IMR-90 (cell line): ENCODE measurements at regions not wholly inside any gene's neighbourhood (a gene's known extent, or its start where the extent isn't known, plus 50 kb on each side); places are given as distances from the start of the nearest gene placed in this dataset.

Source experiments
- ATAC-seq: fragments of 200-7000 bp; cut with Tn5 transposase; 2 replicates; pipeline ENCODE4 v1.9.1; 2020; ENCODE audit warnings: low read depth, mild to moderate bottlenecking, moderate library complexity
- BruUV-seq: library from RNA; stranded (reverse); fragments of 400-500 nt; replicated peaks from 2 replicates; lab custom pipeline; 2021; lab: Mats Ljungman, UMichigan
- CTCF ChIA-PET: fragments of 300-600 bp; formaldehyde crosslinking; extraction: SDS; loops from one replicate; lab custom pipeline; 2021; ENCODE audit warnings: antibody characterized with exemption; lab: Yijun Ruan, JAX
- POLR2A ChIA-PET: fragments of 300-600 bp; sonication (Branson Sonifier 250); formaldehyde crosslinking; loops from one replicate; lab custom pipeline; 2022; ENCODE audit warnings: antibody characterized with exemption; ENCODE audit not compliant: unreplicated experiment; lab: Charles Lee
- DNase-seq: peaks from one replicate; pipeline ENCODE4 v3.0.0; 2013
- H2AFZ ChIP-seq: replicated peaks from 2 replicates; pipeline ENCODE3; 2013; ENCODE audit warnings: low read length, mild to moderate bottlenecking; ENCODE audit not compliant: poor library complexity
- H2AK5ac ChIP-seq: 2 replicates; pipeline ENCODE4 v1.6.1; 2013; ENCODE audit warnings: low read depth, low read length, inconsistent platforms
- H2AK9ac ChIP-seq: replicated peaks from 2 replicates; pipeline ENCODE3; 2013; ENCODE audit warnings: mild to moderate bottlenecking, low read depth, low read length, moderate library complexity; ENCODE audit not compliant: poor library complexity
- H2BK120ac ChIP-seq: 2 replicates; pipeline ENCODE4 v1.6.1; 2013; ENCODE audit warnings: low read depth, low read length, inconsistent platforms
- H2BK15ac ChIP-seq: 3 replicates; pipeline ENCODE4 v1.6.1; 2013; ENCODE audit warnings: low read depth, low read length, inconsistent platforms
- H2BK20ac ChIP-seq: 2 replicates; pipeline ENCODE4 v1.6.1; 2013; ENCODE audit warnings: low read depth, mild to moderate bottlenecking, inconsistent platforms, low read length, moderate library complexity
- H2BK5ac ChIP-seq: 2 replicates; pipeline ENCODE4 v1.6.1; 2013; ENCODE audit warnings: mild to moderate bottlenecking, low read depth, low read length, inconsistent platforms; ENCODE audit not compliant: poor library complexity, severe bottlenecking
- H3K14ac ChIP-seq: replicated peaks from 2 replicates; pipeline ENCODE4 v1.6.1; 2013; ENCODE audit warnings: low read depth, low read length, inconsistent platforms
- H3K18ac ChIP-seq: 2 replicates; pipeline ENCODE4 v1.6.1; 2013; ENCODE audit warnings: low read depth, low read length, control low read depth
- H3K23ac ChIP-seq: 2 replicates; pipeline ENCODE4 v1.6.1; 2013; ENCODE audit warnings: low read depth, low read length, inconsistent platforms
- H3K27ac ChIP-seq: 2 replicates; pipeline ENCODE4 v1.5.1; 2013; ENCODE audit warnings: mild to moderate bottlenecking, control low read depth, low read length; ENCODE audit not compliant: insufficient read depth
- H3K27me3 ChIP-seq: 2 replicates; pipeline ENCODE4 v1.6.1; 2013; ENCODE audit warnings: low read length; ENCODE audit not compliant: control insufficient read depth, insufficient read depth
- H3K36me3 ChIP-seq: 2 replicates; pipeline ENCODE4 v1.6.1; 2013; ENCODE audit warnings: low read length, mixed read lengths; ENCODE audit not compliant: control insufficient read depth, insufficient read depth
- H3K4ac ChIP-seq: 2 replicates; pipeline ENCODE4 v1.6.1; 2013; ENCODE audit warnings: low read depth, low read length, inconsistent platforms
- H3K4me1 ChIP-seq: 2 replicates; pipeline ENCODE4 v1.6.1; 2013; ENCODE audit warnings: low read length, mixed read lengths; ENCODE audit not compliant: control insufficient read depth, insufficient read depth
- H3K4me2 ChIP-seq: 2 replicates; pipeline ENCODE4 v1.6.1; 2013; ENCODE audit warnings: low read depth, mild to moderate bottlenecking, control low read depth, low read length, moderate library complexity
- H3K4me3 ChIP-seq: 2 replicates; pipeline ENCODE4 v1.5.1; 2013; ENCODE audit warnings: low read depth, mild to moderate bottlenecking, control low read depth, low read length, moderate library complexity; ENCODE audit not compliant: insufficient read depth
- H3K56ac ChIP-seq: 2 replicates; pipeline ENCODE4 v1.6.1; 2013; ENCODE audit warnings: low read length, inconsistent platforms; ENCODE audit not compliant: insufficient read depth; ENCODE audit errors: extremely low read depth
- H3K79me1 ChIP-seq, 2 experiments: 2 replicates each; pipeline ENCODE4 v1.6.1; 2013; ENCODE audit warnings: low read length in 2 of 2, inconsistent platforms in 1 of 2, low read depth in 1 of 2
- H3K9ac ChIP-seq: 2 replicates; pipeline ENCODE4 v1.6.1; 2013; ENCODE audit warnings: low read depth, low read length, control low read depth
- H3K9me1 ChIP-seq: 2 replicates; pipeline ENCODE4 v1.6.1; 2013; ENCODE audit warnings: low read length, inconsistent platforms; ENCODE audit not compliant: insufficient read depth
- H3K9me3 ChIP-seq: 2 replicates; pipeline ENCODE4 v1.6.1; 2013; ENCODE audit warnings: low read length; ENCODE audit not compliant: control insufficient read depth, insufficient read depth
- H4K20me1 ChIP-seq: 2 replicates; pipeline ENCODE4 v1.6.1; 2013; ENCODE audit warnings: low read length, inconsistent platforms; ENCODE audit not compliant: insufficient read depth
- H4K5ac ChIP-seq: 2 replicates; pipeline ENCODE4 v1.6.1; 2013; ENCODE audit warnings: mild to moderate bottlenecking, low read depth, low read length, control low read depth
- H4K8ac ChIP-seq, 2 experiments: 2 replicates each; pipeline ENCODE4 v1.6.1; 2013; ENCODE audit warnings: low read depth in 2 of 2, low read length in 2 of 2, control low read depth in 1 of 2, inconsistent platforms in 1 of 2
- H4K91ac ChIP-seq: 2 replicates; pipeline ENCODE4 v1.6.1; 2013; ENCODE audit warnings: low read depth, low read length, inconsistent platforms; ENCODE audit not compliant: insufficient read depth
- WGBS, 2 experiments: methylation state at CpG; one replicate each; pipeline versions ENCODE4 v1.1.5 to v1.1.7; 2013; ENCODE audit warnings: missing lambda C conversion rate in 2 of 2; ENCODE audit not compliant: insufficient read length in 1 of 2; ENCODE audit errors: extremely low coverage in 2 of 2; 5-methylcytosine and 5-hydroxymethylcytosine counted together
- dilution Hi-C: fragments of 300-500 bp; cut with HindIII; formaldehyde crosslinking; loops from one replicate; pipeline ENCODE4 v1.14.3; 2018; ENCODE audit warnings: low sequenced_read_pairs; ENCODE audit not compliant: unreplicated experiment
- in situ Hi-C: fragments of 300-500 bp; cut with MboI; formaldehyde crosslinking; loops from 3 replicates; pipeline ENCODE4 v1.14.3; 2019; ENCODE audit warnings: low sequenced_read_pairs, inconsistent platforms, mixed read lengths
- intact Hi-C: fragments of 100-400 bp; cut with micrococcal nuclease; formaldehyde crosslinking; loops from 2 replicates; pipeline ENCODE4 v1.10.0; 2022
- TF ChIP-seq, protein P1 (sequence below): conservative IDR thresholded peaks from 2 replicates; pipeline ENCODE4 v1.5.1; 2012; ENCODE audit warnings: mild to moderate bottlenecking, low read depth, low read length, improper control_type of control experiment

GRCh38 chr18:70463085-70463484 lies 174.2 kb downstream of the SOCS6 start:
- Histone ChIP-seq H3K27me3 (peaks cover 2% of the 10 kb centered on the region), H3K27ac (no peak overlapping the region), H4K20me1 (no peaks in the 10 kb centered on the region), H3K36me3 (no peaks in the 10 kb centered on the region), H3K9ac (no peak overlapping the region), H3K9me3 (no peaks in the 10 kb centered on the region), H2AFZ (peak overlapping the region; percentile 24), H4K5ac (no peak overlapping the region), H4K91ac (no peak overlapping the region), H3K14ac (no peak overlapping the region), H3K4ac (no peak overlapping the region), H2BK5ac (no peak overlapping the region), H3K4me3 (no peak overlapping the region), H2AK9ac (peak overlapping the region; percentile 10), H2BK15ac (no peak overlapping the region), H3K79me1 (no peaks in the 10 kb centered on the region), H3K9me1 (no peaks in the 10 kb centered on the region; the same call in 1 of the 2 replicates), H4K8ac (no peak overlapping the region), H3K18ac (no peak overlapping the region), H2BK120ac (no peak overlapping the region), H3K4me2 (no peak overlapping the region), H3K56ac (no peak overlapping the region), H3K23ac (no peak overlapping the region), H2BK20ac (no peak overlapping the region), H3K4me1 (no peaks in the 10 kb centered on the region), H2AK5ac (no peak overlapping the region)
- WGBS, 2 experiments, result no CpG with 5 or more reads among the region's 6 CpGs
- DNase-seq (no peak), ATAC-seq (no peak)
- CTCF ChIA-PET, result no interaction called here
- TF ChIP-seq, protein P1, sequence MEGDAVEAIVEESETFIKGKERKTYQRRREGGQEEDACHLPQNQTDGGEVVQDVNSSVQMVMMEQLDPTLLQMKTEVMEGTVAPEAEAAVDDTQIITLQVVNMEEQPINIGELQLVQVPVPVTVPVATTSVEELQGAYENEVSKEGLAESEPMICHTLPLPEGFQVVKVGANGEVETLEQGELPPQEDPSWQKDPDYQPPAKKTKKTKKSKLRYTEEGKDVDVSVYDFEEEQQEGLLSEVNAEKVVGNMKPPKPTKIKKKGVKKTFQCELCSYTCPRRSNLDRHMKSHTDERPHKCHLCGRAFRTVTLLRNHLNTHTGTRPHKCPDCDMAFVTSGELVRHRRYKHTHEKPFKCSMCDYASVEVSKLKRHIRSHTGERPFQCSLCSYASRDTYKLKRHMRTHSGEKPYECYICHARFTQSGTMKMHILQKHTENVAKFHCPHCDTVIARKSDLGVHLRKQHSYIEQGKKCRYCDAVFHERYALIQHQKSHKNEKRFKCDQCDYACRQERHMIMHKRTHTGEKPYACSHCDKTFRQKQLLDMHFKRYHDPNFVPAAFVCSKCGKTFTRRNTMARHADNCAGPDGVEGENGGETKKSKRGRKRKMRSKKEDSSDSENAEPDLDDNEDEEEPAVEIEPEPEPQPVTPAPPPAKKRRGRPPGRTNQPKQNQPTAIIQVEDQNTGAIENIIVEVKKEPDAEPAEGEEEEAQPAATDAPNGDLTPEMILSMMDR, result no peak
- intact Hi-C loops (no loop called here), dilution Hi-C loops (no loop called here), in situ Hi-C loops (no loop called here)
- no TSS peak for BruUV-seq
- POLR2A ChIA-PET, result no interaction called here
